Uterus (tissue), 3 donors: ENCODE measurements at regions not wholly inside any gene's neighbourhood (a gene's known extent, or its start where the extent isn't known, plus 50 kb on each side); places are given as distances from the start of the nearest gene placed in this dataset.

Experiments
- DNase-seq, 2 donors: peaks; one replicate each; pipeline ENCODE4 v3.0.0-alpha.2; 2019 to 2020
- H3K27ac ChIP-seq, 2 donors: fragments of 200-600 bp; sonication (generic); 1 replicate in 1 of 2; 2 replicates in 1 of 2; pipeline ENCODE4 v1.5.1; 2016 to 2018
- H3K27me3 ChIP-seq, 2 donors: fragments of 200-600 bp; sonication (generic); one replicate each; pipeline ENCODE4 v1.5.1; 2018 to 2019; ENCODE audit warnings: control low read depth in 1 of 2
- H3K36me3 ChIP-seq, 2 donors: fragments of 200-600 bp; sonication (generic); one replicate each; pipeline ENCODE4 v1.5.1; 2019; ENCODE audit warnings: control low read depth in 1 of 2
- H3K4me1 ChIP-seq, 2 donors: fragments of 200-600 bp; sonication (generic); one replicate each; pipeline ENCODE4 v1.5.1; 2018 to 2019; ENCODE audit warnings: control low read depth in 1 of 2
- H3K4me3 ChIP-seq, 2 donors: fragments of 200-600 bp; sonication (generic); 1 replicate in 1 of 2; 2 replicates in 1 of 2; pipeline ENCODE4 v1.5.1; 2018 to 2019; ENCODE audit warnings: mild to moderate bottlenecking in 1 of 2
- H3K9me3 ChIP-seq, 2 donors: fragments of 200-600 bp; sonication (generic); one replicate each; pipeline ENCODE4 v1.5.1; 2019; ENCODE audit warnings: control low read depth in 1 of 2
- CTCF ChIP-seq, 4 experiments: fragments of 200-600 bp in 2 of 4; fragments of 450-650 bp in 2 of 4; sonication (generic) in 2 of 4; IDR thresholded peaks; one replicate each; pipeline ENCODE4 v1.5.1; 2016 to 2019; ENCODE audit warnings: antibody characterized with exemption in 4 of 4, mild to moderate bottlenecking in 2 of 4, moderate library complexity in 1 of 4
- POLR2A ChIP-seq, 2 donors: fragments of 450-650 bp; IDR thresholded peaks; one replicate each; pipeline ENCODE4 v1.6.1; 2016; ENCODE audit warnings: antibody characterized with exemption in 2 of 2, mild to moderate bottlenecking in 1 of 2, moderate library complexity in 1 of 2
- intact Hi-C: fragments of 100-400 bp; cut with DNase I; formaldehyde crosslinking; loops from one replicate; pipeline ENCODE4 v1.15.1; 2023; ENCODE audit warnings: low total_unique reads
- donor health status: DM: yes; HTN: yes; CAD: no.

GRCh38 chr4:72900952-72901351 lies 168.6 kb downstream of the COX18 start:
- no peaks in the 10 kb centered on the region for H3K36me3 ChIP-seq
- H3K9me3 ChIP-seq, result no peaks in the 10 kb centered on the region
- no peak overlapping the region for H3K4me3 ChIP-seq
- peak in 1 of 2 donors; percentile 47 for DNase-seq
- peaks cover 6 to 9% of the 10 kb centered on the region in 2 donors for H3K4me1 ChIP-seq
- H3K27ac ChIP-seq, result peak overlapping the region; percentile 28 to 33
- H3K27me3 ChIP-seq, result no peaks in the 10 kb centered on the region
- TF ChIP-seq CTCF (IDR thresholded peaks at IDR 0.05), result no peak
- TF ChIP-seq POLR2A (IDR thresholded peaks at IDR 0.05), result no peak
- intact Hi-C loops, result no loop called here

DNA sequence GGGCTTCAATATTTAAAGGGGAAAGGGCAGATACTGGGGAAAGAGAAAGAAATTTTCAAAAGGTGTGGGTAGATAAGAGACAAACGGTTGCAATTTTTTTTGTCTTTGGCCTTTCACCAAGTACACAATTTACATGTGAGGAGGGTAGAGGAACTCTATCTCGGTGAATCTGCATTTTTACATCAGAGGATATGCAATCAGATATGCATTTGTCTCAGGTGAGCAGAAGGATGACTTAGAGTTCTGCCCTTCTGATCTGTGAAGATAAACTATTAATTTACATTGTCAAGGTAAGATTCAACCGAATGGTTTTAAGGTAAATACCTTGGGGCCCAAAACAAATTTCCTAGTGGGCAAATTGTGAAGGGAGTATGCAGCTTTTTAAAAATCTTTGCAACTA lies 169.9 kb downstream of the COX18 start:
- intact Hi-C loops, result no loop called here
- DNase-seq, result no peak
- Histone ChIP-seq H3K4me3 (no peak overlapping the region), H3K27me3 (no peaks in the 10 kb centered on the region), H3K27ac (peak overlapping the region in 1 of 2 donors; percentile 4), H3K4me1 (peaks cover 6 to 9% of the 10 kb centered on the region in 2 donors), H3K36me3 (no peaks in the 10 kb centered on the region), H3K9me3 (no peaks in the 10 kb centered on the region)
- no peak for TF ChIP-seq POLR2A (IDR thresholded peaks at IDR 0.05)
- no peak for TF ChIP-seq CTCF (IDR thresholded peaks at IDR 0.05)

DNA sequence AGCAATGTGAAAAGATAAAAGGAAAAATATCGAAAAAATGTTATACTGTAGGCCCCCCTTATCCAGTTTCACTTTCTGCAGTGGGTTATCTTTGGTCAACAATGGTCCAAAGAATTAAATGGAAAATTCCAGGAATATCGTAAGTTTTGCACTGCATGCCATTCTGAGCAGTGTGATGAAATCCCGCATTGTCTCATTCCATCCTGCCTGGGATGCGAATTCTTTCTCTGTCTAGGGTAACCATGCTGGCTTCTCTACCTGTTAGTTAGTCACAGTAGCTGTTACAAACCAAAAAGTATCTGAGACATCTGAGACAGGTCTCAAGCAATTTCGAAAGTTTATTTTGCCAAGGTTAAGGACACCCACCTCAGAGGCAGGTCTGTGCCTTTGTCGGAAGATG lies 170.3 kb downstream of the COX18 start:
- intact Hi-C loops, result no loop called here
- Histone ChIP-seq H3K9me3 (no peaks in the 10 kb centered on the region), H3K4me3 (no peak overlapping the region), H3K4me1 (peaks cover 6 to 9% of the 10 kb centered on the region in 2 donors), H3K36me3 (no peaks in the 10 kb centered on the region), H3K27me3 (no peaks in the 10 kb centered on the region), H3K27ac (no peak overlapping the region)
- DNase-seq, result no peak
- TF ChIP-seq POLR2A (IDR thresholded peaks at IDR 0.05), result no peak
- no peak for TF ChIP-seq CTCF (IDR thresholded peaks at IDR 0.05)

- no peaks in the 10 kb centered on the region for H3K27me3 ChIP-seq
- intact Hi-C loops, result no loop called here
- H3K9me3 ChIP-seq, result no peaks in the 10 kb centered on the region
- DNase-seq, result peak; percentile 35 to 62
- peak overlapping the region; percentile 74 to 78 for H3K27ac ChIP-seq
- peaks cover 6 to 9% of the 10 kb centered on the region in 2 donors for H3K4me1 ChIP-seq
- H3K36me3 ChIP-seq, result no peaks in the 10 kb centered on the region
- TF ChIP-seq CTCF (IDR thresholded peaks at IDR 0.05) (no peak), POLR2A (IDR thresholded peaks at IDR 0.05) (no peak)
- H3K4me3 ChIP-seq, result no peak overlapping the region
Observed at GRCh38 chr4:72896515-72896914, 173.0 kb downstream of the COX18 start.

GRCh38 chr4:72895408-72895807 lies 174.1 kb downstream of the COX18 start:
- H3K36me3 ChIP-seq, result no peaks in the 10 kb centered on the region
- TF ChIP-seq CTCF (IDR thresholded peaks at IDR 0.05) (no peak), POLR2A (IDR thresholded peaks at IDR 0.05) (no peak)
- H3K4me1 ChIP-seq, result peaks cover 6 to 9% of the 10 kb centered on the region in 2 donors
- no peak for DNase-seq
- intact Hi-C loops, result no loop called here
- no peak overlapping the region for H3K4me3 ChIP-seq
- H3K9me3 ChIP-seq, result no peaks in the 10 kb centered on the region
- H3K27ac ChIP-seq, result peak overlapping the region; percentile 74 to 78
- no peaks in the 10 kb centered on the region for H3K27me3 ChIP-seq
